OCI-LY1 (cell line): ENCODE measurements at regions not wholly inside any gene's neighbourhood (a gene's known extent, or its start where the extent isn't known, plus 50 kb on each side); places are given as distances from the start of the nearest gene placed in this dataset.

Experiments
- EZH2 ChIP-seq: fragments of 200-600 bp; sonication (generic), shearing (Covaris generic); IDR thresholded peaks from 2 replicates; pipeline ENCODE4 v1.8.0; 2017; ENCODE audit warnings: borderline replicate concordance, mixed run types, mild to moderate bottlenecking, antibody characterized with exemption, low read length, moderate library complexity, mixed read lengths
- TF ChIP-seq, protein P1 (sequence below): fragments of 200-600 bp; sonication (generic), shearing (Covaris generic); IDR thresholded peaks from 2 replicates; pipeline ENCODE4 v1.5.1; 2017; ENCODE audit warnings: mild to moderate bottlenecking, antibody characterized with exemption, low read length, moderate library complexity, mixed read lengths

DNA sequence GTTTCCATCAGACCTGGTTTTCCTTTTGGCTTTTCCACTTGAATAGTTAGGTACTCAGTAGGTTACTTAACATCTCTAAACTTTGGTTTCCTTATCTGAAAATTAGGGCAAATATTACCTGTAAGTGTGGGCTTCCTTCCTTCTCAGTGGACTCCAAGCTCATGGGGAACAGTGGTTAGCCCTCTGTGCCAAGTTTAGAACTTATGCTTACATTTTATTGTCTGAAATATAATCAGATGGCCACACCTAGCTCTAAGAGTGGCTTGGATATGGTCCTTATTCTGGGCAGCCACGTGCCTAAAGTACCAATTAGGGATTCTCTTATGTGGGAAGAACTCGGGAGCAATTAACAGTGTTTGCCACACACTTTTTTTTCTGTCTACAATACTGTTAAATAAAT is 133.9 kb downstream of the UCHL1 start:
- no peak for TF ChIP-seq EZH2
- TF ChIP-seq, protein P1, sequence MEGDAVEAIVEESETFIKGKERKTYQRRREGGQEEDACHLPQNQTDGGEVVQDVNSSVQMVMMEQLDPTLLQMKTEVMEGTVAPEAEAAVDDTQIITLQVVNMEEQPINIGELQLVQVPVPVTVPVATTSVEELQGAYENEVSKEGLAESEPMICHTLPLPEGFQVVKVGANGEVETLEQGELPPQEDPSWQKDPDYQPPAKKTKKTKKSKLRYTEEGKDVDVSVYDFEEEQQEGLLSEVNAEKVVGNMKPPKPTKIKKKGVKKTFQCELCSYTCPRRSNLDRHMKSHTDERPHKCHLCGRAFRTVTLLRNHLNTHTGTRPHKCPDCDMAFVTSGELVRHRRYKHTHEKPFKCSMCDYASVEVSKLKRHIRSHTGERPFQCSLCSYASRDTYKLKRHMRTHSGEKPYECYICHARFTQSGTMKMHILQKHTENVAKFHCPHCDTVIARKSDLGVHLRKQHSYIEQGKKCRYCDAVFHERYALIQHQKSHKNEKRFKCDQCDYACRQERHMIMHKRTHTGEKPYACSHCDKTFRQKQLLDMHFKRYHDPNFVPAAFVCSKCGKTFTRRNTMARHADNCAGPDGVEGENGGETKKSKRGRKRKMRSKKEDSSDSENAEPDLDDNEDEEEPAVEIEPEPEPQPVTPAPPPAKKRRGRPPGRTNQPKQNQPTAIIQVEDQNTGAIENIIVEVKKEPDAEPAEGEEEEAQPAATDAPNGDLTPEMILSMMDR, result no peak
